GM12874 (cell line): ENCODE measurements at regions not wholly inside any gene's neighbourhood (a gene's known extent, or its start where the extent isn't known, plus 50 kb on each side); places are given as distances from the start of the nearest gene placed in this dataset.

ENCODE experiments used
- CTCF ChIP-seq: IDR thresholded peaks from 2 replicates; pipeline ENCODE4 v1.5.1; 2011; ENCODE audit warnings: low read depth, mild to moderate bottlenecking, control low read depth, low read length, moderate library complexity; ENCODE audit not compliant: insufficient read depth

GRCh38 chr2:129821445-129821844 is 158.0 kb upstream of the RAB6C start:
- no peak for TF ChIP-seq CTCF

- no peak for TF ChIP-seq CTCF
These were observed 156.4 kb upstream of the RAB6C start for GRCh38 chr2:129823044-129823443.

GRCh38 chr2:129827311-129828090 is 152.0 kb upstream of the RAB6C start:
- no peak for TF ChIP-seq CTCF

GRCh38 chr2:129828792-129829191 is 150.7 kb upstream of the RAB6C start:
- TF ChIP-seq CTCF = no peak

- no peak for TF ChIP-seq CTCF
These were observed 149.9 kb upstream of the RAB6C start for GRCh38 chr2:129829588-129829987.

GRCh38 chr2:129831018-129831417 is 148.4 kb upstream of the RAB6C start:
- no peak for TF ChIP-seq CTCF

- TF ChIP-seq CTCF = no peak
These were observed 132.4 kb upstream of the RAB6C start for GRCh38 chr2:129847043-129847442.
